K562 (cell line): ENCODE measurements at regions not wholly inside any gene's neighbourhood (a gene's known extent, or its start where the extent isn't known, plus 50 kb on each side); places are given as distances from the start of the nearest gene placed in this dataset.

Source experiments
- ATAC-seq: fragments of 200-7000 bp; cut with Tn5 transposase; 3 replicates; pipeline ENCODE4 v1.9.1; 2020; ENCODE audit warnings: moderate library complexity
- BruUV-seq: library from RNA; stranded (reverse); fragments of 400-500 nt; replicated peaks from 2 replicates; lab custom pipeline; 2021; lab: Mats Ljungman, UMichigan
- CTCF ChIA-PET: fragments of 300-600 bp; formaldehyde crosslinking; extraction: SDS; loops from one replicate; lab custom pipeline; 2021; ENCODE audit warnings: low intra/inter-chr PET ratio; lab: Yijun Ruan, JAX
- POLR2A ChIA-PET: fragments of 300-600, 350-650 bp; sonication (Branson Sonifier 250); formaldehyde crosslinking; extraction: SDS; loops from one replicate; lab custom pipeline; 2021; ENCODE audit warnings: antibody characterized with exemption, inconsistent platforms; lab: Yijun Ruan, JAX
- DNase-seq, 4 experiments: peaks; one replicate each; pipeline versions ENCODE4 v3.0.0 to v3.0.0-alpha.2; 2011 to 2018; ENCODE audit warnings: low spot score in 3 of 4, mixed read lengths in 3 of 4; ENCODE audit errors: extremely low read depth in 1 of 4
- FAIRE-seq: peaks from 2 replicates; lab custom pipeline; 2011; peaks lifted over from hg19 to GRCh38; lab: Jason Lieb, UNC
- H2AFZ ChIP-seq: 2 replicates; pipeline ENCODE4 v1.6.0; 2011; ENCODE audit warnings: low read depth, low read length, control low read depth, inconsistent platforms
- H3K27ac ChIP-seq: fragments of 200-600 bp; 3 replicates; pipeline ENCODE4 v1.8.0; 2011; ENCODE audit warnings: low read depth, mild to moderate bottlenecking, control low read depth, inconsistent platforms, low read length, moderate library complexity, mixed read lengths; ENCODE audit errors: extremely low read depth
- H3K27me3 ChIP-seq, 2 experiments: fragments of 300-600 bp in 1 of 2; 2 replicates in 1 of 2; 3 replicates in 1 of 2; pipeline versions ENCODE4 v1.6.0 to v1.8.0; 2011; ENCODE audit warnings: inconsistent platforms in 2 of 2, low read length in 2 of 2, mild to moderate bottlenecking in 1 of 2, mixed read lengths in 1 of 2, moderate library complexity in 1 of 2; ENCODE audit not compliant: control insufficient read depth in 2 of 2, insufficient read depth in 2 of 2
- H3K36me3 ChIP-seq: fragments of 300-600 bp; 3 replicates; pipeline ENCODE4 v1.8.0; 2011; ENCODE audit warnings: mild to moderate bottlenecking, low read length, inconsistent platforms; ENCODE audit not compliant: control insufficient read depth, insufficient read depth
- H3K4me1 ChIP-seq, 2 experiments: fragments of 200-600 bp in 1 of 2; replicated peaks in 1 of 2; 2 replicates in 1 of 2; 3 replicates in 1 of 2; pipeline versions ENCODE4 v1.5.1 to v1.8.0; 2011; ENCODE audit warnings: inconsistent platforms in 2 of 2, low read length in 2 of 2, mild to moderate bottlenecking in 1 of 2, mixed read lengths in 1 of 2, moderate library complexity in 1 of 2; ENCODE audit not compliant: control insufficient read depth in 2 of 2, insufficient read depth in 2 of 2
- H3K4me2 ChIP-seq: 2 replicates; pipeline ENCODE4 v1.6.1; 2011; ENCODE audit warnings: low read length, control low read depth, inconsistent platforms, mixed read lengths; ENCODE audit not compliant: insufficient read depth
- H3K4me3 ChIP-seq: fragments of 200-600 bp; sonication (generic), shearing (Covaris generic); 2 replicates; pipeline ENCODE4 v1.5.1; 2016; ENCODE audit warnings: control low read depth, inconsistent platforms
- H3K79me2 ChIP-seq: fragments of 200-600 bp; 3 replicates; pipeline ENCODE4 v1.8.0; 2011; ENCODE audit warnings: low read length, inconsistent platforms; ENCODE audit not compliant: control insufficient read depth, insufficient read depth
- H3K9ac ChIP-seq, 2 experiments: 2 replicates each; pipeline versions ENCODE4 v1.6.0 to v1.6.1; 2011; ENCODE audit warnings: low read depth in 2 of 2, low read length in 2 of 2, control low read depth in 1 of 2, inconsistent platforms in 1 of 2, mild to moderate bottlenecking in 1 of 2, mixed read lengths in 1 of 2; ENCODE audit not compliant: insufficient read depth in 1 of 2
- H3K9me1 ChIP-seq: one replicate; pipeline ENCODE4 v1.6.0; 2011; ENCODE audit warnings: inconsistent platforms, mild to moderate bottlenecking, low read length, moderate library complexity; ENCODE audit not compliant: control insufficient read depth, insufficient read depth
- H3K9me3 ChIP-seq: replicated peaks from 2 replicates; pipeline ENCODE4 v1.5.1; 2011; ENCODE audit warnings: low read depth, low read length, inconsistent platforms; ENCODE audit not compliant: control insufficient read depth, insufficient read depth
- H4K20me1 ChIP-seq: replicated peaks from 2 replicates; pipeline ENCODE4 v1.6.1; 2011; ENCODE audit warnings: low read length, inconsistent platforms, mixed read lengths; ENCODE audit not compliant: control insufficient read depth, insufficient read depth
- CBFB ChIP-seq: sonication (generic); formaldehyde crosslinking; IDR thresholded peaks from 2 replicates; pipeline ENCODE4 v1.4.0; 2020; ENCODE audit warnings: mild to moderate bottlenecking, missing genetic modification reagents
- CREBBP ChIP-seq: IDR thresholded peaks from one replicate; pipeline ENCODE4 v1.6.1; 2012; ENCODE audit warnings: low read depth, mild to moderate bottlenecking, control low read depth, inconsistent platforms, low read length
- HEY1 ChIP-seq: fragments of 250-450 bp; sonication (Bioruptor Pico); IDR thresholded peaks from 2 replicates; pipeline ENCODE4 v1.5.0; 2020; ENCODE audit warnings: mild to moderate bottlenecking, moderate library complexity, borderline replicate concordance
- HNRNPL ChIP-seq: fragments of 200-400 bp; formaldehyde crosslinking; IDR thresholded peaks from 2 replicates; pipeline ENCODE4 v1.6.1; 2017; ENCODE audit warnings: low read depth, mild to moderate bottlenecking, low read length
- JUND ChIP-seq, 2 experiments: IDR thresholded peaks; 2 replicates in 1 of 2; 3 replicates in 1 of 2; pipeline ENCODE4 v1.6.1; 2011; ENCODE audit warnings: borderline replicate concordance in 2 of 2, low read depth in 2 of 2, low read length in 2 of 2, improper control_type of control experiment in 1 of 2, missing biosample characterization in 1 of 2, missing genetic modification characterization in 1 of 2, missing genetic modification reagents in 1 of 2
- POLR2G ChIP-seq: fragments of 200-400 bp; formaldehyde crosslinking; IDR thresholded peaks from 2 replicates; pipeline ENCODE4 v1.6.1; 2017; ENCODE audit warnings: low read depth, mild to moderate bottlenecking, antibody characterized with exemption, low read length, moderate library complexity
- PRMT5 ChIP-seq: sonication (generic); formaldehyde crosslinking; IDR thresholded peaks from 2 replicates; pipeline ENCODE4 v1.5.0; 2020; ENCODE audit warnings: missing genetic modification reagents
- SMAD3 ChIP-seq: fragments of 450-650 bp; formaldehyde crosslinking; conservative IDR thresholded peaks from 2 replicates; pipeline ENCODE4 v1.4.0; 2020; ENCODE audit warnings: mild to moderate bottlenecking
- TCF7 ChIP-seq: sonication (generic); IDR thresholded peaks from 2 replicates; pipeline ENCODE4 v1.6.1; 2016; ENCODE audit warnings: antibody characterized with exemption, borderline replicate concordance
- ZBTB5 ChIP-seq: fragments of 450-650 bp; IDR thresholded peaks from 2 replicates; pipeline ENCODE4 v1.6.1; 2017; ENCODE audit warnings: antibody characterized with exemption
- ZFX ChIP-seq: sonication (generic); formaldehyde crosslinking; IDR thresholded peaks from 2 replicates; pipeline ENCODE4 v1.8.0; 2022; ENCODE audit warnings: mild to moderate bottlenecking, missing genetic modification reagents, moderate library complexity
- ZNF354B ChIP-seq: fragments of 250-450 bp; sonication (Bioruptor Pico); IDR thresholded peaks from 2 replicates; pipeline ENCODE4 v1.4.0; 2020
- ZNF449 ChIP-seq: fragments of 250-450 bp; sonication (Bioruptor Pico); IDR thresholded peaks from 2 replicates; pipeline ENCODE4 v1.8.0; 2022; ENCODE audit warnings: moderate library complexity, mild to moderate bottlenecking, inconsistent platforms
- ZSCAN29 ChIP-seq: fragments of 450-650 bp; IDR thresholded peaks from 2 replicates; pipeline ENCODE4 v1.6.1; 2017
- WGBS: fragments of 100-300 bp; shearing (Covaris generic); methylation state at CpG from one replicate; pipeline ENCODE4 v1.1.6; 2016; ENCODE audit warnings: low coverage, mixed read lengths; ENCODE audit not compliant: insufficient coverage; ENCODE audit errors: missing lambda C conversion rate; 5-methylcytosine and 5-hydroxymethylcytosine counted together
- in situ Hi-C: fragments of 300-500 bp; cut with MboI; formaldehyde crosslinking; loops from 4 replicates; pipeline ENCODE4 v1.15.0; 2018; ENCODE audit warnings: inconsistent platforms, mixed read lengths
- intact Hi-C: fragments of 100-400 bp; cut with micrococcal nuclease; formaldehyde crosslinking; loops from 2 replicates; pipeline ENCODE4 v1.14.2; 2022

DNA sequence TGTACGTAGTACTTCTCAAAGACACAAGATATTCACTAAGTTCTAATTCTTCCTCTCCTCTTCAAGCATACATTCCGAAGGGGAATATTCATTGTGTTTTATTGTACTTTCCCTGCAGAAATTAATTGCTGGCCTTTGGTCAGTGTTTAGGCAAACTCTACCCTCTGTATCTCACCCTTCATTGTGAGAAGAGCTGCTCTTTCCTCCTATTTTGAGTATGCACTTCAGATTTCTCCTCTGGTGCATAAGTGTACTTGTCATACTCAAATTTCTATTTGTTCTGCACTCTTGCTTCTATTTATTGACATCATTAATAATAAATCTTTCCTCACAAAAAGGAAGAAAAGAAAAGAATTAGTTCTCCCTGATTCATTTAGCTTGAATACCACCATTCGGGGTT, 485.4 kb upstream of the SLC8A1 start:
- no peaks in the 10 kb centered on the region for H3K9me1 ChIP-seq
- no peaks in the 10 kb centered on the region for H3K9me3 ChIP-seq
- no peak overlapping the region for H3K4me2 ChIP-seq
- H3K27me3 ChIP-seq = no peaks in the 10 kb centered on the region
- BruUV-seq = no TSS peak
- H3K4me3 ChIP-seq = no peak overlapping the region
- H3K9ac ChIP-seq = no peak overlapping the region
- no peaks in the 10 kb centered on the region for H3K36me3 ChIP-seq
- ChIA-PET CTCF (no interaction called here), POLR2A (no interaction called here)
- DNase-seq = no peak
- in situ Hi-C loops (no loop called here), intact Hi-C loops (no loop called here)
- 0% methylated on average over 3 of the region's 3 CpGs for WGBS
- H4K20me1 ChIP-seq = no peaks in the 10 kb centered on the region
- H2AFZ ChIP-seq = no peak overlapping the region
- no peak overlapping the region for H3K27ac ChIP-seq
- ATAC-seq = no peak
- H3K79me2 ChIP-seq = no peaks in the 10 kb centered on the region
- no peak for FAIRE-seq
- no peaks in the 10 kb centered on the region for H3K4me1 ChIP-seq
- TF ChIP-seq SMAD3 (CRISPR knock-in tag) (no peak), ZNF354B (no peak), ZBTB5 (no peak), HNRNPL (no peak), POLR2G (no peak), TCF7 (no peak), ZFX (CRISPR knock-in tag) (no peak), CREBBP (no peak), JUND (IDR thresholded peaks at IDR 0.05; ENCODE audit: borderline replicate concordance, low read depth, low read length) (no peak), JUND (tag; IDR thresholded peaks at IDR 0.05; ENCODE audit: borderline replicate concordance, low read depth, low read length) (no peak), ZNF449 (CRISPR knock-in tag) (no peak), HEY1 (CRISPR knock-in tag) (no peak), PRMT5 (no peak), CBFB (CRISPR knock-in tag) (no peak), ZSCAN29 (no peak)
